ENCODE measurements at regions not wholly inside any gene's neighbourhood (a gene's known extent, or its start where the extent isn't known, plus 50 kb on each side); places are given as distances from the start of the nearest gene placed in this dataset.

- TF ChIP-seq CTCF (IDR thresholded peaks at IDR 0.05 in 2 of 3, conservative IDR thresholded peaks at IDR 0.05 in 1 of 3; ENCODE audit: borderline replicate concordance in 1 of 3, insufficient read depth in 1 of 3, low read depth in 2 of 3, low read length in 2 of 3) (no peak), POLR2A (IDR thresholded peaks at IDR 0.05; ENCODE audit: borderline replicate concordance, extremely low read depth, insufficient read depth, insufficient read length) (no peak), EZH2phosphoT487 (IDR thresholded peaks at IDR 0.05; ENCODE audit: borderline replicate concordance) (no peak), POLR2AphosphoS5 (IDR thresholded peaks at IDR 0.05; ENCODE audit: low read depth, low read length) (no peak), SIN3A (IDR thresholded peaks at IDR 0.05; ENCODE audit: low read depth) (no peak), CEBPB (IDR thresholded peaks at IDR 0.05; ENCODE audit: low read depth) (no peak), ZNF274 (IDR thresholded peaks at IDR 0.05; ENCODE audit: low read depth, low read length) (no peak), FOSL1 (IDR thresholded peaks at IDR 0.05; ENCODE audit: low read depth) (no peak), ZBTB33 (IDR thresholded peaks at IDR 0.05; ENCODE audit: extremely low read depth, insufficient replicate concordance, low read length) (no peak), MAX (IDR thresholded peaks at IDR 0.05) (no peak)
Measured at GRCh38 chr10:117924820-117925219, 121.9 kb downstream of the RAB11FIP2 start.
